Stimulated activated CD8-positive, alpha-beta memory T cell treated with anti-CD3 and anti-CD28 coated beads, Interleukin-15, amount 100 ng/mL, for 1 hour (primary cell): ENCODE measurements at regions not wholly inside any gene's neighbourhood (a gene's known extent, or its start where the extent isn't known, plus 50 kb on each side); places are given as distances from the start of the nearest gene placed in this dataset.

ENCODE experiments used
- DNase-seq: peaks from one replicate; pipeline ENCODE4 v3.0.0-alpha.2; 2020; ENCODE audit warnings: low read depth

GRCh38 chr2:18721038-18721922 is 131.9 kb upstream of the NT5C1B start:
- DNase-seq, result no peak

- DNase-seq, result no peak
Observed at GRCh38 chr2:18719978-18720775, 130.8 kb upstream of the NT5C1B start.

DNA sequence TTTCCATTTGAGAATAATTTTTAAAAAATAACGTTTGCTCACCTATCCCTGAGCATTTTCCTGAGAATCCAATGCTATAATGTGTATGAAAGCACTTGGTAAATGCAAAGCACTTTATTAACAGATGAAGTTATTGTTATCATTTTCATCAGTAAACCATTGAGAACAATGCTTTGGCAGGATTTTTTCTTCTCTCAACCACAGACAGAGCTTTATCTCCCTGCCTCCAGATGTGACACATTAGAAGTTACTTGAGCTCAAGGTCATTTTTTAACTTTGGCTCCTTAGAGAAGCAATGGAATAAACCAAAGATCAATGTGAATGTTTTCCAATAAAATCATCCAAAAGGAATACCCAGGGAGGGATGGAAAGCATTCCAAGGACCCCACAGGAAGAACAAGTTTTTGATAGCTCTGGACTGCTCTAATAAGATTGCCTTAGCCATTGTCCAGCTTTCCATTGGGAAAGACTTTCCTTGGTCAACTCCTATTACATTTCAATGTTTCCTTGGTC is 118.9 kb upstream of the NT5C1B start:
- no peak for DNase-seq

DNA sequence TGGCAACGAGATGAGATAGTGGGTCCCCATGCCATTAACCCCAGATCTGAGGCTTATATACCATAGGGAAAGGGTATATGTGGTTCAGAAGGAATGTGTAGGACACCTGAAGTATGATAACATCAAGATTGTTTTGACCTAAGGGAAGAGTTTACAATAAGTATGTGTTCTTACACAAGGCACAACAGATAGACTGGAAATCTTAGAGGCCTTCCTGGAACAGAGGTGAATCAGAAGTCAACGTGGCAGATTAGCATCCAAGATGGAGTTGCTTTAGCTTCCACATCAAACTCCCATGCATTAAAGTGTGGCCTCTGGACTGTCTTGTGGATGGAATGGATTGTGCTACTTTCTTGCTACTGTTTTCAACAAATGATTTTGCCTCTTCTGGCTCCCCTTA is 116.6 kb upstream of the NT5C1B start:
- no peak for DNase-seq

DNA sequence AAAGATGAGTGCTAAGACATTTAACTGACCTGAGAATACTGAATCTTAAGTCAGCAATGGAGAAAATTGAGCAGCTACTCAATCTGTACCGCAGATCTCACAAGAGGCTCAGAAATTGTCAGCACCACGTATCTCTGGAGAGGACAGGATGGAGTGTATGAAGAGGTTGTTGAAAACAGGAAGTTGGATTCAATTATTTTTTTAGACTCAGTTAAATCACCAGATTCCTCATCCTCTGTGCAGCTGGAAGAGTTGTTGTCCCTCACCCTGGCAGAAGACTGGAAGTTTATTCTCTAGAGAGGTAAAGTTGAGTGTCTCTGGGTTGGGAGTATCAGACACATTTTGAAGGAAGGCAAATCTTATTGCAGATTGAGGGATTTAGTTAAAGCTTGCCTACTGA is 114.9 kb upstream of the NT5C1B start:
- DNase-seq, result no peak

- no peak for DNase-seq
Observed at GRCh38 chr2:18703555-18703954, 114.2 kb upstream of the NT5C1B start.

DNA sequence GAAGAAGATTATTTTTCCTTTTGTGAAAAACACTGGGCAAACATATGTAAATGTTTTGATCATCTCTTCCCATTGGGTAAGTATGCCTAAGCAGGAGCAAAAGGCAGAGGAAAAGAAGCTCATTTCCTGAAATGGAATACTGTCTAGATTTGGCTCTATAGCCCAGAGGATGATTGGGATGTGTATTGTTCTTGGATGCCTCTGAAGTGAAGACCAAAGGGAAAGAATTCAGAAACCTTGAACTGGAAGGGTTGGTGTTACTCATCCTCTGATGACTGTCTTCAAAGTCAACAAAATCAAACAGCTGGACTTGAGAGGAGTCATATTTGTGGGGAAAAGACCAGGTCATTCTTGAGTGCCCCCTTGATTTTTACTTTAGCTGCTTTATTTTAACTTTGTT is 112.6 kb upstream of the NT5C1B start:
- no peak for DNase-seq

DNA sequence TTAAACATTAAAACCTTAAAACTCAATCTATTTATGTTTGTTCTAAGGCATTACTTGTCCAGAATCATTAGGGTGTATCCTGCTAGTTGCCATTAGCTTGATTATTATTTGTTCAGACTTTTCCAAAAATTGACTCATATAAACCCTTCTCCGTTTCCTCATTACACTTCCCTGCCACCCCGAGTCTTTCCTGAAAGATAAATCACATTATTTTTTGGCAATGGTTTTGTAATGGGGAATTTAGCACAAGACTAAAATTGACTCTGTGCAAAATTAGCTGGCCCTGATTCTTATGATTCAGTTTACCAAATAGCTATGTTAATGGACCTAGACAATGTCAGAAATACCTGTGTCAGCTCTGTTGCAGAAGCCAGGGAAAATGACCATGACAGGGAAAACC is 112.2 kb upstream of the NT5C1B start:
- no peak for DNase-seq

DNA sequence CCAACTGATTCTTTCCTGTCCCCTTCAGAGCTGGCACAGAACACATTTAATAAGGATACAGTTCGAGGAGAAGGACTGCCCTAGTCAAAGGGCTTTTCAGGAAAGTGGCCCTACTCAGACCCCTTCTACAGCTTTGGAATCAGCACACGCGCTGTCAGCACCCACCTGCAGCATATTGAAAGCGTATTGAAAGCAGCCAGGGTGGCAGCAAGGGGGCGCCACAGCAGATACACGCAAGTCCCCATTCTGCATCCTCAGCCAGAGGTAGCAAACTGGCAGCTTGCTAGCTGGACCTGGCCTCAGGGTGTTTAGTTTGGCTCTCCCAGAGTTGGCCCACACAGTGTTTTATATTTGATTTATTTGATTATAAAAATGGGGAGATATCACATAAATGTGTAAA is 101.0 kb upstream of the NT5C1B start:
- no peak for DNase-seq

- DNase-seq, result no peak
Observed at GRCh38 chr2:18684206-18685038, 95.1 kb upstream of the NT5C1B start.

GRCh38 chr2:18682681-18683080 is 93.3 kb upstream of the NT5C1B start:
- DNase-seq, result no peak

- DNase-seq, result no peak
Observed at GRCh38 chr2:18677280-18677679, 87.9 kb upstream of the NT5C1B start.

DNA sequence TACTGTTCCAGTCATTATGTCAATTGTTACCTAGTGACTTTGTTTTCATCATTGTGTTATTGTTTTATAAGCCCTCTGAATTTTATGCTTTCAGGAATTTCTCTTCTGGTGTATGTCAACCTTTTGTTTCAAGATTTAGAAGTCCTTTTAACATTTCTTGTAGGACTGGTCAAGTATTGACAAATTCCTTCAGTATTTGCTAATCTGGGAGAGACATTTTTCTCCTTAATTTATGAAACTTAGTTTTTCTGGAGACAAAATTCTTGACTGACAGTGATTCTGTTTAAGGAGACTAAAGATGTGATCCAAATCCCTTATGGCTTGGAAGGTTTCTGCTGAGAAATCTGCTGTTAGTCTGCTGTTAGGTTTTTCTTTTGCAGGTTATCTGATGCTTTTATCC is 84.9 kb upstream of the NT5C1B start:
- DNase-seq, result no peak

- DNase-seq, result no peak
Observed at GRCh38 chr2:18671363-18671762, 82.0 kb upstream of the NT5C1B start.

DNA sequence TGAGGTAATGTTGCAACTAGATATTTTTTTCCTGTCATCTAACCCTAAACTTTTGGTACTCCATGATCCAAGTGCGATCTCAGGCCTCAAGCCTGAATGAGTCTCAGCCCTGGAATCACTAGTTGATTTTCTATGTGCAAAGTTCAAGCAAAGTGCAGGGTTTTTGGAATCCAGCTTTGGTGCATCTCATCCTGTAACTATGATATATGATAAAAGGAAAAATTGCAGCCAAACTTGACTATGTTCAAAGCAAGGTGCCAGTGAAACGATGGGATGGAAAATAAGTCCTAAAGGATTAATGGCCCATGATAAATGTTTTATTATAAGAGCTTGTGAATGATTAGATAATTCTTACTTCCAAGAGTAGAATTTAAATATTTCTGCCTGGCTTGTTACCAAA is 78.9 kb upstream of the NT5C1B start:
- DNase-seq, result no peak

- no peak for DNase-seq
Observed at GRCh38 chr2:18664421-18664820, 75.1 kb upstream of the NT5C1B start.

DNA sequence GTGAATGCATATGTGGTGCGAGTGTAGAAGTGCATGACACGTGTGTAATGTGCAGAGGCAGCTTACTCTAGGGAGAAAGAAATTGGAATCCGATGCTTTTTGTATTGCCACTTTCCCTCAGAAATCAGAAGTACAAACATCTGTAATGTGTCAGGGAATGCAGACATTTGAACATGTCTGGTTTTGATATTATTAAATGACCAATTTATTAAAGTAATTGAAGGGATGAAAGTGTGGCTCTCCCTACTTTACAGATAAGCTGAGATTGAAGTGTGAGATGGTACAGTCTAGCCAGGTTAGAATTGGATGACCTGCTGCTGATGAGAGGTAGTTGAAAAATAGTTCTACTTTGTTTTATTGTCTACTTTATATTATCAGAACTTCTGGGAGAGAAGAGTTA is 74.5 kb upstream of the NT5C1B start:
- DNase-seq, result no peak

DNA sequence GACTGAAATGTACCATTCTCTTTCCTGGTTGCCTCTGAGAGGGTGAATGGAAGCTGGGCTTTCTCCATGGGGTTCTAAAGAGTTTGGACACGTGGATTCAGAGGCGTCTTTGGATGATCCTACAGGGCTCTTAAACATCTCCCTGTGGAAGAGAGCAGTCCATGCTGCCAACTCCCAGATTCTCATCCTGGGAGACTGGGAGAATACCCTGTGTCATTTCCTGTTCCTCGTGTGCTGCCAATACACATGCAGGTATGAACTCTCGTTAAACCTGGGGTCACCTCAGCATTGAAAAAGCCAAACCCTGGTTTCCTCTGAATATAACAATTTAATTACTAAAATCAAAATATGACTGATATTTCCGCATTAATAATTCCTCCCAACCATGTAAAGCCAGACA is 73.3 kb upstream of the NT5C1B start:
- no peak for DNase-seq

DNA sequence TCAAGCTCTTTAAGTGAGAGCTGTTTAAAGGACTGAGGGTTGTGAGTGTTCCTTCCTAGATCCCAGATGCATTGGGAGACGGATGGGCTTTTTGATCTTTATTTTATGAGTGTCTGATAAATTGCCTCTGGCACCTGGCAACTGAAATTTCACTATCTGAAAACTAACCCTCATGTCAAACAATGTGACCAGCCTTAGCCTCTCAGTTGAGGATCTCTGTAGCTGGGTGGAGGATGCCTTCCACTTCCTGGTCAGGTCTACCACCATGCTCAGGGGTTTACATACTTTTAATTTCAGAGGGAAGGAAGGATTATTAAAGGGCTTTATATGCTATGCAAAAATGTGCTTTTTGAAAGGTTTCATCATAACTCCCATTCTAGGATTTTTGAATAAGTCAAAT is 70.5 kb upstream of the NT5C1B start:
- no peak for DNase-seq

DNA sequence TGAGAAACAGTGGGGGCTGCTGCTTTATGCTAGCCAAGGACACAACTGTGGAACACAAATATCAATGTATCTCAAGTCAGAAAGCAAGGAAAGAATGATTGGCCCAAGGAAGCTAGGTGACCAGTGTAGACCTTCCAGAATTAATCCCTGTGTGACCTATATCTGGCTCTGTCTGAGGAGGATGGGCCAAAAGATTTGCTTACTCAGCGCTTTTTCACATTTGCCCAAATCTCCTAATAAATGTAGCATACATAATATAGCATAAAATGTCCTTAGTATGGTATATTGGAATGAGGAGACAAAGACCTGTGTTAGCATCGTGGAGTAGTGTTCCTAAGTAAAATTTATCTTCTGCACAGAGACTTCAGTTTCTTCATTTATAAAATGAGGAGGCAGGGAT is 66.7 kb upstream of the NT5C1B start:
- DNase-seq, result no peak

DNA sequence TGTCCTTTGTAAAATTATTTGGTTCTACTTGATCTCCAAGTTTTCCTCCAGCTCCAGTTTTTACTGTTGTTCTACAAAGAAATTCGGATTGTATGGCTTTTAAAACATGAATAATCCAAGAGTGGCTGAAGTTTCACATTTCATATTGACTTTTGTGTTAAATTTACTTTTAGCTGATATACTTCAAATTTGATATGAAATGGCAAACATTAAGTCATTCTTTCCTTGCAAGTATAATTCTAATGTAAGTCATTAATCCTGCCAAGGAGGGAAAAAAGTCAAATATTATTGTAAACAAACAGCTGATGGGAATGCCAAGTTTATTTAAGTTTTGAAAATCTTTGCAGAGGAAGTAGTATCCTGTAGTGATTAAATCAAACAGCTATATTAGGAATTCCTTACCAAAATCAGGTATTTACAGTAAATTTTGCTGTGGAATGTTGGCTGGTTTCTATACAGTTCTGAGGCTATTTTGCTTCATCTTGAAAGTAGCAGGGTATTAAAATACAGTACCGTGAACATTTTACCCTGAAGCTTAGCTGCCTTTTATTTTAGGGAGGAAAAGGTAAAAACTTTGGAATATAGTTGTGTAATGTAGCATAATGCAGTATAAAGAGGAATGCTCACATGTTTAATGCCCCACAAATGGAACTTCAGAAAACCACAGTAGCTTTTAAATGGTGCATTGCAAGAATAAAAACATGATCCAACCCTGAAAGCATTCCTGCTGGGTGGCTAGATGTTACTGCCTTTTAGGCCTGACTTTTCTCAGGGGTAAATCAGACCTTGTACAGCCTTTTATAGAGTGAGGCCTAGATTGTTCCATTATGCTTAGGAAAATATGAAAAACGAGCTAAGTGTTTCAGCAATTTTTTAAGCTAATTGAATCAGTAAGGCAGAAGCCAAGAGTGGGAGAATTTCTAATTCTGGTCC is 62.7 kb upstream of the NT5C1B start:
- DNase-seq, result no peak
